Naive thymus-derived CD4-positive, alpha-beta T cell (primary cell): ENCODE measurements at regions not wholly inside any gene's neighbourhood (a gene's known extent, or its start where the extent isn't known, plus 50 kb on each side); places are given as distances from the start of the nearest gene placed in this dataset.
"Not testable (repeated sequence)": the region's sequence is repeated elsewhere in the genome, so short reads cannot be mapped to it uniquely, and the experiment has no call there.

ENCODE experiments used
- ATAC-seq: fragments of 150-1000 bp; cut with Tn5 transposase; 2 replicates; pipeline ENCODE4 v1.10.0; 2021; ENCODE audit warnings: mild to moderate bottlenecking, moderate library complexity
- CTCF ChIA-PET: fragments of 350-600 bp; sonication (Branson Sonifier 250); formaldehyde crosslinking; loops from one replicate; lab custom pipeline; 2021; ENCODE audit warnings: antibody characterized with exemption; lab: Charles Lee
- POLR2A ChIA-PET: fragments of 350-600 bp; sonication (Branson Sonifier 250); formaldehyde crosslinking; loops from one replicate; lab custom pipeline; 2021; ENCODE audit warnings: antibody characterized with exemption, inconsistent platforms; lab: Charles Lee
- DNase-seq, 9 donors: peaks; one replicate each; pipeline versions ENCODE4 v3.0.0 to v3.0.0-alpha.2; 2020 to 2022; ENCODE audit warnings: mixed read lengths in 1 of 9
- H3K27ac ChIP-seq: one replicate; pipeline ENCODE4 v1.7.0; 2013; ENCODE audit warnings: mild to moderate bottlenecking, low read depth, low read length, moderate library complexity
- H3K27me3 ChIP-seq, 2 donors: one replicate each; pipeline ENCODE4 v1.7.0; 2013; ENCODE audit warnings: low read length in 2 of 2, mild to moderate bottlenecking in 2 of 2, moderate library complexity in 2 of 2; ENCODE audit not compliant: control insufficient read depth in 2 of 2, insufficient read depth in 2 of 2
- H3K36me3 ChIP-seq, 3 experiments: 1 replicate in 2 of 3; 2 replicates in 1 of 3; pipeline ENCODE4 v1.7.0; 2013; ENCODE audit warnings: low read length in 3 of 3, mild to moderate bottlenecking in 3 of 3, moderate library complexity in 1 of 3; ENCODE audit not compliant: insufficient read depth in 3 of 3, control insufficient read depth in 2 of 3
- H3K4me1 ChIP-seq, 2 donors: one replicate each; pipeline ENCODE4 v1.7.0; 2013; ENCODE audit warnings: low read length in 2 of 2, mild to moderate bottlenecking in 2 of 2, moderate library complexity in 1 of 2; ENCODE audit not compliant: control insufficient read depth in 2 of 2, insufficient read depth in 2 of 2
- H3K4me3 ChIP-seq: 2 replicates; pipeline ENCODE4 v1.7.0; 2013; ENCODE audit warnings: mild to moderate bottlenecking, low read length
- H3K9me3 ChIP-seq, 3 experiments: 1 replicate in 2 of 3; 2 replicates in 1 of 3; pipeline ENCODE4 v1.7.0; 2013; ENCODE audit warnings: low read length in 3 of 3; ENCODE audit not compliant: control insufficient read depth in 2 of 3
- H3K27ac Mint-ChIP-seq, 9 donors: one replicate each; pipeline ENCODE4 v1.8.0; 2020 to 2022; ENCODE audit warnings: mixed read lengths in 9 of 9, mild to moderate bottlenecking in 8 of 9, moderate library complexity in 5 of 9, inconsistent platforms in 2 of 9
- H3K27me3 Mint-ChIP-seq, 5 donors: one replicate each; pipeline ENCODE4 v1.8.0; 2021 to 2022; ENCODE audit warnings: mixed read lengths in 5 of 5, mild to moderate bottlenecking in 1 of 5
- H3K36me3 Mint-ChIP-seq, 5 donors: one replicate each; pipeline ENCODE4 v1.8.0; 2020 to 2022; ENCODE audit warnings: mixed read lengths in 5 of 5, mild to moderate bottlenecking in 3 of 5, inconsistent platforms in 1 of 5
- H3K4me1 Mint-ChIP-seq, 7 donors: one replicate each; pipeline ENCODE4 v1.8.0; 2020 to 2022; ENCODE audit warnings: mixed read lengths in 7 of 7, mild to moderate bottlenecking in 3 of 7, inconsistent platforms in 1 of 7
- H3K4me3 Mint-ChIP-seq, 10 donors: one replicate each; pipeline ENCODE4 v1.8.0; 2020 to 2022; ENCODE audit warnings: mild to moderate bottlenecking in 10 of 10, mixed read lengths in 10 of 10, moderate library complexity in 6 of 10, inconsistent platforms in 2 of 10
- H3K9me3 Mint-ChIP-seq, 11 donors: one replicate each; pipeline ENCODE4 v1.8.0; 2020 to 2022; ENCODE audit warnings: mixed read lengths in 11 of 11, mild to moderate bottlenecking in 4 of 11, inconsistent platforms in 1 of 11, moderate library complexity in 1 of 11
- intact Hi-C, 2 donors: fragments of 100-400 bp; cut with micrococcal nuclease; formaldehyde crosslinking; loops; one replicate each; pipeline ENCODE4 v1.15.1; 2023

DNA sequence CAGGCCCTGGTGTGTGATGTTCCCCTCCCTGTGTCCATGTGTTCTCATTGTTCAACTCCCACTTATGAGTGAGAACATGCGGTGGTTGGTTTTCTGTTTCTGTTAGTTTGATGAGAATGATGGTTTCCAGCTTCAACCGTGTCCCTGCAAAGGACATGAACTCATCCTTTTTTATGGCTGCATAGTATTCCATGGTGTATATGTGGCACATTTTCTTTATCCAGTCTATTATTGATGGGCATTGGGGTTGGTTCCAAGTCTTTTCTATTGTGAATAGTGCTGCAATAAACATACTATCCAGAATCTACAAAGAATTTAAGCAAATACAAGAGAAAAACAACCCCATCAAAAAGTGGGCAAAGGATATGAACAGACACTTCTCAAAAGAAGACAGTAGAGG, 67.1 kb upstream of the PPM1H start:
- Mint-ChIP-seq H3K27me3 (peaks cover 0 to 19% (median 8%) of the 10 kb centered on the region in 5 donors), H3K9me3 (peaks cover 0 to 10% (median 0%) of the 10 kb centered on the region in 11 donors)
- H3K4me3 Mint-ChIP-seq, H3K4me1 ChIP-seq, H3K27me3 ChIP-seq, intact Hi-C loops, CTCF ChIA-PET, H3K27ac ChIP-seq, H3K36me3 Mint-ChIP-seq, ATAC-seq, DNase-seq, H3K36me3 ChIP-seq, H3K9me3 ChIP-seq, H3K4me1 Mint-ChIP-seq, POLR2A ChIA-PET, H3K27ac Mint-ChIP-seq, H3K4me3 ChIP-seq: not testable (repeated sequence)

DNA sequence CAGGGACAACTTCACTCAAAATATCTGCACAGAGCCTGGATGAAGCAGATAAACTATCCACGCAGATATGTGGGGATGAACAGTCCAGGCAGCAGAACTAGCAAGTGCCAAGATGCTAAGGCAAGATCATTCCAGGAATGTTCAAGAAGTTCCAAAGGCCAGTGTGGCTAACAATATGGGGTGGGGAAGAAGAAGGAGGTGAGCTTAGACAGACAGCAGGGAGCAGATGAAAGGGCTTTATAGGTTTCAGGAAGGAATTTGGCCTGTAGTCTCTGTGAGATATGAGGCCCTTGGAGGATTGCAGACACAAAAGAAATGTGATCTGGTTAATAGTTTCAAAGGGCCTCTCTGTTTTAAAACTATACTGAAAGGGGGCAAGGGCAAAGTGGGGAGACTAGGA, 63.5 kb upstream of the PPM1H start:
- H3K9me3 ChIP-seq, result no peaks in the 10 kb centered on the region
- H3K27me3 Mint-ChIP-seq, result peaks cover 0 to 15% (median 8%) of the 10 kb centered on the region in 5 donors
- ATAC-seq (no peak), DNase-seq (no peak)
- no peaks in the 10 kb centered on the region for H3K4me1 ChIP-seq
- H3K9me3 Mint-ChIP-seq, result peaks cover 0 to 10% (median 0%) of the 10 kb centered on the region in 11 donors
- H3K4me3 ChIP-seq, result no peak overlapping the region
- ChIA-PET POLR2A (no interaction called here), CTCF (no interaction called here)
- no peaks in the 10 kb centered on the region for H3K36me3 ChIP-seq
- H3K4me3 Mint-ChIP-seq, result no peak overlapping the region
- no peak overlapping the region for H3K27ac Mint-ChIP-seq
- intact Hi-C loops, result no loop called here
- no peak overlapping the region for H3K27ac ChIP-seq
- no peaks in the 10 kb centered on the region for H3K27me3 ChIP-seq
- no peaks in the 10 kb centered on the region for H3K36me3 Mint-ChIP-seq
- H3K4me1 Mint-ChIP-seq, result no peaks in the 10 kb centered on the region

DNA sequence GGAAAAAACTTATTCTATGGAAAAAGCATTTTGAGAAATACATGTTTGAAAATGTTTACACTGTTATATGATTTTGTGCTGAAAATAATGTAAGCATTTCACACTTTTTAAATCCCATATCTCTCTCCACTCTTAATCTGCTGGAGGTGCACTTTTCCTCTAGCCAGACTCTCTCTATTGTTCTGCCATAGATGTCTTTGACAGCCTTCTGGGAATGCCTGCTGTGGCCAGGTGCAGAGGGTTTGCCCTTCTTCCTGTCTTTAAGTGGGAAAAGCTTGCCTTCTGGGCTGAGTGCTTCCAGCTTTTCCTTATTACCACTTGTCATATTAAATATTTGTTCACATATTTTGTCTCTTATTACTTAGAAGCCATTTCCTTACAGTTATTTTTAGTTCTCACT, 60.1 kb upstream of the PPM1H start:
- intact Hi-C loops, result no loop called here
- H3K36me3 ChIP-seq, result no peaks in the 10 kb centered on the region
- Mint-ChIP-seq H3K27me3 (peaks cover 0 to 15% (median 8%) of the 10 kb centered on the region in 5 donors), H3K9me3 (peaks cover 0 to 17% (median 5%) of the 10 kb centered on the region in 11 donors), H3K27ac (no peak overlapping the region), H3K36me3 (no peaks in the 10 kb centered on the region), H3K4me3 (no peak overlapping the region), H3K4me1 (no peaks in the 10 kb centered on the region)
- no peaks in the 10 kb centered on the region for H3K9me3 ChIP-seq
- POLR2A ChIA-PET, result no interaction called here
- no peaks in the 10 kb centered on the region for H3K27me3 ChIP-seq
- CTCF ChIA-PET, result no interaction called here
- ATAC-seq (no peak), DNase-seq (no peak)
- no peak overlapping the region for H3K27ac ChIP-seq
- H3K4me1 ChIP-seq, result no peaks in the 10 kb centered on the region
- H3K4me3 ChIP-seq, result no peak overlapping the region

DNA sequence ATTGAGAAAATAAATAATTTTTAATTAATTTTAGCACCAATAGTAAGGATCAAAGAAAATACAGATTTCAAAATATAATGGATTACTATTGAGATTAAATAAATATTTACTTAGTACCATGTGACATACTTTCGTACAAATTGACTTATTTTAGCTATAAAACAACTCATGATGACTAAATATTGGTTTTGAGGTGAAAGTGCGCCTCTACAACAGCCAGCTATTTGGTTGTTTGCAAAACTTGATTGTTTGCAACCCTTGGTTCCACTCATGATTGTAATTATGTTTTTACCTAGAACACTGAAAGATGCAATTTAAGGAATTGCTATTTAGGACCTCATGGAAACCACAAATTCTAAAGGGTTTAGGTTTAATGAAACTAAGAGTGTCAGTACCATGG, 51.9 kb upstream of the PPM1H start:
- Mint-ChIP-seq H3K4me3 (no peak overlapping the region), H3K36me3 (no peaks in the 10 kb centered on the region), H3K4me1 (no peaks in the 10 kb centered on the region), H3K27ac (no peak overlapping the region), H3K9me3 (peaks cover 0 to 14% (median 2%) of the 10 kb centered on the region in 11 donors), H3K27me3 (peaks cover 0 to 4% (median 0%) of the 10 kb centered on the region in 5 donors)
- H3K36me3 ChIP-seq, result no peaks in the 10 kb centered on the region
- H3K4me3 ChIP-seq, result no peak overlapping the region
- H3K4me1 ChIP-seq, result no peaks in the 10 kb centered on the region
- H3K27me3 ChIP-seq, result no peaks in the 10 kb centered on the region
- intact Hi-C loops, result no loop called here
- H3K27ac ChIP-seq, result no peak overlapping the region
- ChIA-PET POLR2A (no interaction called here), CTCF (no interaction called here)
- no peaks in the 10 kb centered on the region for H3K9me3 ChIP-seq
- DNase-seq (no peak), ATAC-seq (no peak)
